Esophagus muscularis mucosa (tissue), 3 donors: ENCODE measurements at regions not wholly inside any gene's neighbourhood (a gene's known extent, or its start where the extent isn't known, plus 50 kb on each side); places are given as distances from the start of the nearest gene placed in this dataset.

Experiments
- POLR2A ChIP-seq: fragments of 450-650 bp; IDR thresholded peaks from one replicate; pipeline ENCODE4 v1.6.1; 2017; ENCODE audit warnings: antibody characterized with exemption, moderate library complexity, mild to moderate bottlenecking, low read depth
- POLR2AphosphoS5 ChIP-seq, 2 donors: sonication (generic); formaldehyde crosslinking; IDR thresholded peaks; one replicate each; pipeline ENCODE4 v1.6.1; 2017; ENCODE audit warnings: antibody characterized with exemption in 2 of 2
- TF ChIP-seq, protein P1 (sequence below), 3 experiments: fragments of 200-600 bp in 2 of 3; fragments of 450-650 bp in 1 of 3; sonication (generic) in 2 of 3; IDR thresholded peaks; one replicate each; pipeline ENCODE4 v1.5.1; 2017 to 2019; ENCODE audit warnings: antibody characterized with exemption in 3 of 3, mild to moderate bottlenecking in 2 of 3, moderate library complexity in 1 of 3

DNA sequence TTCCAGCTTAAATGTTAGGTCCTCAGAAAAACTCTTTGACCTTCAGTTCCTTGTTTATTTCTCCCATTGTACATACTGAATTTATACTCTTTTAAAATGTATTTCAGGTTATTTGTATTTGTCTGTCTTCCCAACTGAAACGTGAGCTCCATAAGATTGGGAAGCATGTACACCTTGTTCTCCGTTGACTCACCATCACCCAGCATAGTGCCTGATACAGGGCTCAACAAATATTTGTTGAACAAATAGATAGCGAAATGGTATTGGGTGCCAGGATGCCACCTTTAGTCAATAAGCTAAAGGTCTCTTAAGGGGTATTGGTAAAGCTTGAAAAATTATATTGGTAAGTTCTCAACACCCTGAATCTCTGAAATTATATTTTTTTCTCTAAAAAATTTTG is 1841.3 kb upstream of the CELF4 start:
- TF ChIP-seq, protein P1, sequence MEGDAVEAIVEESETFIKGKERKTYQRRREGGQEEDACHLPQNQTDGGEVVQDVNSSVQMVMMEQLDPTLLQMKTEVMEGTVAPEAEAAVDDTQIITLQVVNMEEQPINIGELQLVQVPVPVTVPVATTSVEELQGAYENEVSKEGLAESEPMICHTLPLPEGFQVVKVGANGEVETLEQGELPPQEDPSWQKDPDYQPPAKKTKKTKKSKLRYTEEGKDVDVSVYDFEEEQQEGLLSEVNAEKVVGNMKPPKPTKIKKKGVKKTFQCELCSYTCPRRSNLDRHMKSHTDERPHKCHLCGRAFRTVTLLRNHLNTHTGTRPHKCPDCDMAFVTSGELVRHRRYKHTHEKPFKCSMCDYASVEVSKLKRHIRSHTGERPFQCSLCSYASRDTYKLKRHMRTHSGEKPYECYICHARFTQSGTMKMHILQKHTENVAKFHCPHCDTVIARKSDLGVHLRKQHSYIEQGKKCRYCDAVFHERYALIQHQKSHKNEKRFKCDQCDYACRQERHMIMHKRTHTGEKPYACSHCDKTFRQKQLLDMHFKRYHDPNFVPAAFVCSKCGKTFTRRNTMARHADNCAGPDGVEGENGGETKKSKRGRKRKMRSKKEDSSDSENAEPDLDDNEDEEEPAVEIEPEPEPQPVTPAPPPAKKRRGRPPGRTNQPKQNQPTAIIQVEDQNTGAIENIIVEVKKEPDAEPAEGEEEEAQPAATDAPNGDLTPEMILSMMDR (IDR thresholded peaks at IDR 0.05): no peak
- no peak for TF ChIP-seq POLR2A
- TF ChIP-seq POLR2AphosphoS5 (IDR thresholded peaks at IDR 0.05): no peak
